ENCODE measurements at regions not wholly inside any gene's neighbourhood (a gene's known extent, or its start where the extent isn't known, plus 50 kb on each side); places are given as distances from the start of the nearest gene placed in this dataset.

DNA sequence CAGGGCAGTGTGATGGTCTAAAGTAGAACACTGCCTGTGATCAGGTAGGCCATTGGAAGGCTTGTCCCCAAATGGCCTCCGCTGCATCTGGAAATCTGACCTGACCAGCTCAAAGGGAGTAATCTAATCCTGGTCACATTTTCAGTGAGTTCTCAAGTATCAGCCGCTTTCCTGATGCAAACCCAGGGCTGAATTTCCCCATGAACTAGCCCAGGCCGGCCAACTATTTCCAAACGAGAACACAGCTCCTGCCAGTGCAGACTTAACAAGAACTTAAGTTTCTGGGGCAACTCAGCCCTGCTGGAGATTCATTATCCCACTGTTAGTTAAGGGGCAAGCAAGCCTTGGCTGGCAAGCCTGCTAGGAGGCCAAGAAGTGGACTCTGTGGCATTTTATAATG lies 59.6 kb upstream of the FAM180A start:
- no peak for FAIRE-seq
- no peak for DNase-seq (ENCODE audit: low read depth)
- peaks cover 3% of the 10 kb centered on the region for H3K27me3 ChIP-seq (ENCODE audit: control insufficient read depth, insufficient read depth, low read length)
- no peak overlapping the region for H3K4me3 ChIP-seq (ENCODE audit: low read depth, low read length)
- TF ChIP-seq CTCF (IDR thresholded peaks at IDR 0.05; ENCODE audit: insufficient read depth, low read length, severe bottlenecking): no peak
- H3K36me3 ChIP-seq (ENCODE audit: control insufficient read depth, insufficient read depth, low read length): no peaks in the 10 kb centered on the region

GRCh38 chr7:135803143-135803542 lies 54.5 kb upstream of the FAM180A start:
- peak; percentile 51 for DNase-seq (ENCODE audit: low read depth)

DNA sequence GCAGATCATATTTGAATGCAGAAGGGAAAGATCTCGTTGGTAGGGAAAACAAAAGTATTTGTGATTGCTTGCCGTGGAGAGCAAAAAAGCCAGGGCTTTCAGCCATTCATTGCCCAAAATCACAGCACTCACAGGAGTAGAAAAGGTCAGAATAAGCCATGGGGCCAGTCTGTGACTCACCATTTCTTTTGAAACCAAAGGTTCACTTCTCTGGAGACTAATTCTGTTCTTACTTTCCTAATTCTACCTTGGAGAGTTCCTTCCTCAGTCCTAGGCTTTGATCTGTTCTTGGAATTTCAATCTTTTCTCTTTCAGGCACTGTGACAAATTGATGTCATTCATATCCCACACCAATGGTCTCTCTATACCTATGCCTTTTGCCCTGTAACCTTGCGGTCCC lies 54.1 kb upstream of the FAM180A start:
- no peak for TF ChIP-seq CTCF (IDR thresholded peaks at IDR 0.05; ENCODE audit: insufficient read depth, low read length, severe bottlenecking)
- Histone ChIP-seq H3K36me3 (ENCODE audit: control insufficient read depth, insufficient read depth, low read length) (no peaks in the 10 kb centered on the region), H3K27me3 (ENCODE audit: control insufficient read depth, insufficient read depth, low read length) (peaks cover 6% of the 10 kb centered on the region), H3K4me3 (ENCODE audit: low read depth, low read length) (no peak overlapping the region)
- FAIRE-seq (no peak), DNase-seq (ENCODE audit: low read depth) (peak; percentile 31)

More at GRCh38 chr7:135803143-135803542, 54.5 kb upstream of the FAM180A start:
- Histone ChIP-seq H3K27me3 (ENCODE audit: control insufficient read depth, insufficient read depth, low read length) (peaks cover 6% of the 10 kb centered on the region), H3K4me3 (ENCODE audit: low read depth, low read length) (no peak overlapping the region), H3K36me3 (ENCODE audit: control insufficient read depth, insufficient read depth, low read length) (no peaks in the 10 kb centered on the region)
- no peak for TF ChIP-seq CTCF (IDR thresholded peaks at IDR 0.05; ENCODE audit: insufficient read depth, low read length, severe bottlenecking)
- no peak for FAIRE-seq

DNA sequence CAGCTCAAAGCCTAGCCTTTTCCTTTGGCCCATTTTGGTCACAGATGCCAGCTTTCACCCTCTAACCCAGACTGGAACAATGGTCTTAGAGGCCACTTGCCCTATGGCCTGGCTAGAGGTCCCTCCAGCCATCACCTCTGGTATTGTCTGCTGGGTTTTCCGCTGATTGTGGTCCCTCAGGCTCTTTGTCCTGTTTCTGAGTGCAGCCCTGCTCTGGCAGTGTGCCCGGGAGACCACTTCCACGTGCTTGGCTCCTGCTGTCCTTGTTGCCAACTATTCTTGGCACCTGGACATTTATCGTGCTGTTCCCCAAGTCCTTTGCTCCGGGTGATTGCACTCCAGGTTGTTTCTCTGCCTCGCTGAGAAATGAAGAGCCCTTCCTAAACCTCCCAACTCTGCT lies 53.3 kb upstream of the FAM180A start:
- no peaks in the 10 kb centered on the region for H3K36me3 ChIP-seq (ENCODE audit: control insufficient read depth, insufficient read depth, low read length)
- FAIRE-seq (no peak), DNase-seq (ENCODE audit: low read depth) (no peak)
- H3K27me3 ChIP-seq (ENCODE audit: control insufficient read depth, insufficient read depth, low read length): peaks cover 6% of the 10 kb centered on the region
- H3K4me3 ChIP-seq (ENCODE audit: low read depth, low read length): no peak overlapping the region
- no peak for TF ChIP-seq CTCF (IDR thresholded peaks at IDR 0.05; ENCODE audit: insufficient read depth, low read length, severe bottlenecking)

DNA sequence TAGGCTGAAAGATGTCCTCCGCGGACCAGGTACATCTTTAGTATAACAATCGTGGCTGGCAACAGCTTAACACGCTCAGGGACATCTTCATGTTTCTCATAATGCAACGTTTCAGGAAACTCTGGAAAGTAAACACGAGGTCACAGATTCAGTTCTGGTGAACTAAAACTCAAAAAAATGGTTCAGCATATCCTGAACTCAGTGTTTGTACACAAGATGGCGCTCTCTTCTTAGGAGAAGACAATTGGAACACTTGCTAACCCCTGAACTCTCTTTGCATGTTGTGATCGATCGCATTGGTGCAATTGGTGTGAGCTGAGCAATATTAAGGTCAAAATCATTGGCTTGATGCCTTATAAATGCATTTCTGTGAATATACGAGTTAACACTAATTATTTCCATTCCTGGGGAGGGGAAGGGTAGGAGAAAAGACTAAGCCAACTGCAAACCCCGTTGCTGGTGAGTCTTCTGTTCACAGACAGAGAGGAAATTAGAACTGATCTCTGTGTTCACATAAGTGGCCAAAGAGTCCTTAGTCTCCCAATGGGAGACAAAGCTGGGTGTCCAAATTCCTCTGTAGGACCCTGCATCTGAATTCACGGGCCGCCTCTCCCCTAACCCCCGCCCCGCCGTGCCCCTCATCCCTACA lies 52.6 kb upstream of the FAM180A start:
- DNase-seq (ENCODE audit: low read depth): peak; percentile 62
- Histone ChIP-seq H3K36me3 (ENCODE audit: control insufficient read depth, insufficient read depth, low read length) (no peaks in the 10 kb centered on the region), H3K27me3 (ENCODE audit: control insufficient read depth, insufficient read depth, low read length) (peaks cover 6% of the 10 kb centered on the region), H3K4me3 (ENCODE audit: low read depth, low read length) (no peak overlapping the region)
- peak; percentile 80 for TF ChIP-seq CTCF (IDR thresholded peaks at IDR 0.05; ENCODE audit: insufficient read depth, low read length, severe bottlenecking)
- FAIRE-seq: peak; percentile 28

DNA sequence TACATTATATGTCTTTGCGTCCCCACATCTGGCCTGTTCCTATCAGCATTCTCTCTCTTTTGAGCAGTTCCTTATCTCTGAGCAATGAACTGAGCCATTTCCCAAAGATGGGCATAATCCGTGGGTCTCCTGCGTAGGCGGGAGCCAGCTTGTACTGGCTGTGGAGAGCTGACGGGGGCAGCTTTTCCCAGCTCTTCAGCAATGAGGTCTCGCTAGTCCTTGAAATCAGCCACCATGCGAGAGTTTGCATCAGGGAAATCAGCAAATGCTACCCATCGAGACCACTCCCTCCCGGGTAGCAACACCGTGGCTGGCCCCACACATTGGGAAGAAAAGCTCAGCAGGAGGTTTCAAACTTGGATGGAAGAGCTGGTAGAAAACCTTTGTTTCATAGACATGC lies 51.9 kb upstream of the FAM180A start:
- FAIRE-seq (no peak), DNase-seq (ENCODE audit: low read depth) (no peak)
- no peaks in the 10 kb centered on the region for H3K36me3 ChIP-seq (ENCODE audit: control insufficient read depth, insufficient read depth, low read length)
- no peak overlapping the region for H3K4me3 ChIP-seq (ENCODE audit: low read depth, low read length)
- no peak for TF ChIP-seq CTCF (IDR thresholded peaks at IDR 0.05; ENCODE audit: insufficient read depth, low read length, severe bottlenecking)
- H3K27me3 ChIP-seq (ENCODE audit: control insufficient read depth, insufficient read depth, low read length): peaks cover 6% of the 10 kb centered on the region

Measured in bronchial epithelial cell (primary cell).